HEK293 (cell line): ENCODE measurements at regions not wholly inside any gene's neighbourhood (a gene's known extent, or its start where the extent isn't known, plus 50 kb on each side); places are given as distances from the start of the nearest gene placed in this dataset.

ENCODE experiments used
- BCL11B ChIP-seq: fragments of 450-650 bp; formaldehyde crosslinking; IDR thresholded peaks from 2 replicates; pipeline ENCODE4 v1.5.1; 2016; ENCODE audit warnings: low read depth, missing biosample characterization, missing genetic modification characterization
- PBX3 ChIP-seq: sonication (generic); formaldehyde crosslinking; IDR thresholded peaks from 2 replicates; pipeline ENCODE4 v1.8.1; 2022; ENCODE audit warnings: mild to moderate bottlenecking, moderate library complexity, missing genetic modification reagents
- REST ChIP-seq: fragments of 450-650 bp; formaldehyde crosslinking; IDR thresholded peaks from 2 replicates; pipeline ENCODE4 v1.5.1; 2016; ENCODE audit warnings: missing biosample characterization, missing genetic modification characterization
- TCF7L2 ChIP-seq: IDR thresholded peaks from 2 replicates; pipeline ENCODE4 v1.6.1; 2011; ENCODE audit warnings: low read depth, mild to moderate bottlenecking, inconsistent platforms, low read length, moderate library complexity, borderline replicate concordance
- YY1 ChIP-seq: fragments of 450-650 bp; formaldehyde crosslinking; IDR thresholded peaks from 2 replicates; pipeline ENCODE4 v1.5.1; 2018; ENCODE audit warnings: missing biosample characterization, missing genetic modification characterization
- ZBTB49 ChIP-seq: fragments of 450-650 bp; formaldehyde crosslinking; IDR thresholded peaks from 2 replicates; pipeline ENCODE4 v1.5.1; 2016; ENCODE audit warnings: missing biosample characterization, missing genetic modification characterization, low read depth
- ZNF114 ChIP-seq: fragments of 450-650 bp; formaldehyde crosslinking; IDR thresholded peaks from 2 replicates; pipeline ENCODE4 v1.5.0; 2017; ENCODE audit warnings: missing biosample characterization, missing genetic modification characterization
- ZNF140 ChIP-seq: fragments of 450-650 bp; formaldehyde crosslinking; IDR thresholded peaks from 2 replicates; pipeline ENCODE4 v1.5.1; 2016; ENCODE audit warnings: missing biosample characterization, missing genetic modification characterization
- ZNF280C ChIP-seq: fragments of 450-650 bp; formaldehyde crosslinking; IDR thresholded peaks from 2 replicates; pipeline ENCODE4 v1.5.1; 2016; ENCODE audit warnings: missing biosample characterization, missing genetic modification characterization

GRCh38 chr22:25351631-25352293 is 132.3 kb downstream of the CRYBB2 start:
- no peak for TF ChIP-seq REST
- TF ChIP-seq ZBTB49 (tag by site-specific recombination): no peak
- no peak for TF ChIP-seq BCL11B (tag by site-specific recombination)
- TF ChIP-seq ZNF114 (tag by site-specific recombination): no peak
- no peak for TF ChIP-seq PBX3 (CRISPR knock-in tag)
- no peak for TF ChIP-seq ZNF140
- no peak for TF ChIP-seq TCF7L2
- TF ChIP-seq YY1 (tag by site-specific recombination): no peak
- no peak for TF ChIP-seq ZNF280C
